B cell (primary cell): ENCODE measurements at regions not wholly inside any gene's neighbourhood (a gene's known extent, or its start where the extent isn't known, plus 50 kb on each side); places are given as distances from the start of the nearest gene placed in this dataset.

Experiments used
- ATAC-seq: fragments of 200-7000 bp; cut with Tn5 transposase; one replicate; pipeline ENCODE4 v1.10.0; 2021; ENCODE audit warnings: low read depth, mild to moderate bottlenecking, moderate number of reproducible peaks, moderate library complexity
- CTCF ChIA-PET: fragments of 350-600 bp; sonication (Branson Sonifier 250); formaldehyde crosslinking; loops from one replicate; lab custom pipeline; 2021; ENCODE audit warnings: antibody characterized with exemption, inconsistent platforms; lab: Charles Lee
- POLR2A ChIA-PET: fragments of 350-600 bp; sonication (Branson Sonifier 250); formaldehyde crosslinking; loops from one replicate; lab custom pipeline; 2021; ENCODE audit warnings: antibody characterized with exemption; lab: Charles Lee
- DNase-seq: peaks from one replicate; pipeline ENCODE4 v3.0.0; 2013
- H2AFZ ChIP-seq: 2 replicates; pipeline ENCODE4 v1.6.1; 2012; ENCODE audit warnings: mild to moderate bottlenecking, low read depth, low read length; ENCODE audit not compliant: insufficient read depth, poor library complexity, severe bottlenecking
- H3K27ac ChIP-seq, 2 donors: 1 replicate in 1 of 2; 2 replicates in 1 of 2; pipeline ENCODE4 v1.5.1; 2012 to 2013; ENCODE audit warnings: low read length in 2 of 2, mild to moderate bottlenecking in 2 of 2, moderate library complexity in 1 of 2
- H3K27me3 ChIP-seq, 4 experiments: fragments of 200-600 bp in 1 of 4; sonication (generic) in 1 of 4; replicated peaks in 1 of 4; 1 replicate in 2 of 4; 2 replicates in 2 of 4; pipeline versions ENCODE4 v1.6.1 to v1.7.0; 2013 to 2016; ENCODE audit warnings: low read length in 3 of 4, mild to moderate bottlenecking in 2 of 4, mixed read lengths in 1 of 4, moderate library complexity in 1 of 4; ENCODE audit not compliant: insufficient read depth in 4 of 4, control insufficient read depth in 3 of 4; ENCODE audit errors: control extremely low read depth in 1 of 4
- H3K36me3 ChIP-seq, 2 experiments: replicated peaks in 1 of 2; 1 replicate in 1 of 2; 2 replicates in 1 of 2; pipeline versions ENCODE4 v1.6.1 to v1.7.1; 2013; ENCODE audit warnings: low read length in 1 of 2; ENCODE audit not compliant: insufficient read depth in 2 of 2, control insufficient read depth in 1 of 2; ENCODE audit errors: control extremely low read depth in 1 of 2, extremely low read depth in 1 of 2
- H3K4me1 ChIP-seq, 2 donors: fragments of 200-600 bp in 1 of 2; sonication (generic) in 1 of 2; 1 replicate in 1 of 2; 2 replicates in 1 of 2; pipeline versions ENCODE4 v1.5.1 to v1.6.1; 2013 to 2017; ENCODE audit warnings: low read length in 2 of 2; ENCODE audit not compliant: control insufficient read depth in 2 of 2, insufficient read depth in 2 of 2
- H3K4me2 ChIP-seq: replicated peaks from 2 replicates; pipeline ENCODE3; 2012; ENCODE audit warnings: mild to moderate bottlenecking, low read depth, low read length; ENCODE audit not compliant: poor library complexity, severe bottlenecking
- H3K4me3 ChIP-seq, 5 experiments: fragments of 200-600 bp in 1 of 5; sonication (generic) in 1 of 5; 1 replicate in 3 of 5; 2 replicates in 2 of 5; pipeline versions ENCODE4 v1.5.1 to v1.7.0; 2011 to 2016; ENCODE audit warnings: low read length in 4 of 5, mild to moderate bottlenecking in 4 of 5, low read depth in 2 of 5, control low read depth in 1 of 5, moderate library complexity in 1 of 5; ENCODE audit not compliant: insufficient read depth in 1 of 5; ENCODE audit errors: control extremely low read depth in 1 of 5, extremely low read depth in 1 of 5
- H3K79me2 ChIP-seq: fragments of 200-600 bp; sonication (generic); one replicate; pipeline ENCODE4 v1.6.0; 2016; ENCODE audit warnings: low read length; ENCODE audit not compliant: control insufficient read depth, insufficient read depth
- H3K9ac ChIP-seq: fragments of 200-600 bp; sonication (generic); 2 replicates; pipeline ENCODE4 v1.6.1; 2017; ENCODE audit warnings: mild to moderate bottlenecking, low read length, moderate library complexity
- H3K9me3 ChIP-seq, 3 donors: one replicate each; pipeline versions ENCODE4 v1.6.1 to v1.7.1; 2013; ENCODE audit warnings: low read length in 2 of 3; ENCODE audit not compliant: control insufficient read depth in 2 of 3, insufficient read depth in 1 of 3; ENCODE audit errors: control extremely low read depth in 1 of 3
- H4K20me1 ChIP-seq: 2 replicates; pipeline ENCODE4 v1.6.0; 2012; ENCODE audit warnings: mild to moderate bottlenecking, low read length; ENCODE audit not compliant: insufficient read depth, control insufficient read depth, poor library complexity, severe bottlenecking
- H3K27ac Mint-ChIP-seq: one replicate; pipeline ENCODE4 v1.8.0; 2021; ENCODE audit warnings: mixed read lengths
- H3K27me3 Mint-ChIP-seq: one replicate; pipeline ENCODE4 v1.8.0; 2021; ENCODE audit warnings: mixed read lengths
- H3K4me1 Mint-ChIP-seq: one replicate; pipeline ENCODE4 v1.8.0; 2021; ENCODE audit warnings: mixed read lengths
- H3K4me3 Mint-ChIP-seq: one replicate; pipeline ENCODE4 v1.8.0; 2021; ENCODE audit warnings: mixed read lengths
- H3K9me3 Mint-ChIP-seq: one replicate; pipeline ENCODE4 v1.8.0; 2022; ENCODE audit warnings: mixed read lengths; ENCODE audit not compliant: insufficient read depth
- CTCF ChIP-seq: fragments of 200-600 bp; IDR thresholded peaks from one replicate; pipeline ENCODE4 v1.8.0; 2022; ENCODE audit warnings: antibody characterized with exemption, mild to moderate bottlenecking
- EZH2 ChIP-seq: IDR thresholded peaks from 2 replicates; pipeline ENCODE4 v1.6.1; 2012; ENCODE audit warnings: borderline replicate concordance, low read depth, mild to moderate bottlenecking, moderate library complexity, low read length; ENCODE audit not compliant: insufficient read depth, poor library complexity, severe bottlenecking
- WGBS: methylation state at CpG from one replicate; pipeline ENCODE4 v1.1.5; 2013; ENCODE audit warnings: missing lambda C conversion rate; ENCODE audit not compliant: insufficient coverage; 5-methylcytosine and 5-hydroxymethylcytosine counted together
- intact Hi-C: fragments of 100-400 bp; cut with micrococcal nuclease; formaldehyde crosslinking; loops from one replicate; pipeline ENCODE4 v1.10.0; 2022

DNA sequence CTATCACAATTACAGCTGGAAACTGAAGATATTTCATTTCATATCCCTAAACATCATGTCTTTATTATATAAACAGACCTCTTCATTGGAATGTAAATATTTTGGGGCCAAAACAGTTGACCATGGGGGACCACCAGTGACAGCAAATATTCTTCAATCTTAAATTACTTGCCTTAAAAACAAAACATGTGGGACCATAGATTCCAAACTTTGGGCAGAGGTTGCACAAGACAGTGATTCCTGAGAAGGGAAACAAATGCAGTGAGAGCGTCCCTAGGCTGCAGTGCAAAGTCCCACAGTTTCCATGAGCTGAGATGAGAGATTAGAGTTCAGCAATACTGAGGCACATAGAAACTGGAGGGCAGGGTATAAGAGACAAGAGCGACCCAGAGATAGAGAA is 818.9 kb downstream of the CBLN2 start:
- WGBS: 80% methylated on average over 2 of the region's 2 CpGs
- CTCF ChIA-PET: no interaction called here
- Histone ChIP-seq H3K4me3 (no peak overlapping the region), H3K9me3 (no peaks in the 10 kb centered on the region), H4K20me1 (no peaks in the 10 kb centered on the region), H3K27ac (no peak overlapping the region), H3K27me3 (no peaks in the 10 kb centered on the region), H3K4me2 (no peak overlapping the region), H3K4me1 (no peaks in the 10 kb centered on the region), H2AFZ (no peak overlapping the region), H3K36me3 (no peaks in the 10 kb centered on the region), H3K79me2 (no peaks in the 10 kb centered on the region), H3K9ac (no peak overlapping the region)
- no peak overlapping the region for H3K4me3 Mint-ChIP-seq
- no peaks in the 10 kb centered on the region for H3K4me1 Mint-ChIP-seq
- peaks cover 3% of the 10 kb centered on the region for H3K9me3 Mint-ChIP-seq
- TF ChIP-seq EZH2 (no peak), CTCF (no peak)
- no peaks in the 10 kb centered on the region for H3K27me3 Mint-ChIP-seq
- ATAC-seq: no peak
- POLR2A ChIA-PET: no interaction called here
- DNase-seq: no peak
- no peak overlapping the region for H3K27ac Mint-ChIP-seq
- intact Hi-C loops: no loop called here

GRCh38 chr18:71707985-71708500 is 836.1 kb downstream of the CBLN2 start:
- H3K9me3 ChIP-seq: no peaks in the 10 kb centered on the region
- Mint-ChIP-seq H3K27ac (no peak overlapping the region), H3K4me3 (no peak overlapping the region), H3K9me3 (peaks cover 3% of the 10 kb centered on the region), H3K27me3 (no peaks in the 10 kb centered on the region), H3K4me1 (peaks cover 8% of the 10 kb centered on the region)
- no peak overlapping the region for H3K4me2 ChIP-seq
- no peaks in the 10 kb centered on the region for H3K36me3 ChIP-seq
- ATAC-seq: no peak
- no CpG with 5 or more reads among the region's 1 CpG for WGBS
- no peak overlapping the region for H3K9ac ChIP-seq
- no peaks in the 10 kb centered on the region for H3K4me1 ChIP-seq
- intact Hi-C loops: no loop called here
- no peaks in the 10 kb centered on the region for H4K20me1 ChIP-seq
- ChIA-PET CTCF (no interaction called here), POLR2A (no interaction called here)
- H3K79me2 ChIP-seq: no peaks in the 10 kb centered on the region
- no peak for DNase-seq
- TF ChIP-seq EZH2 (no peak), CTCF (no peak)
- H3K4me3 ChIP-seq: no peak overlapping the region
- no peak overlapping the region for H2AFZ ChIP-seq
- H3K27me3 ChIP-seq: no peaks in the 10 kb centered on the region
- H3K27ac ChIP-seq: no peak overlapping the region
